Peyer's patch (tissue), 4 donors: ENCODE measurements at regions not wholly inside any gene's neighbourhood (a gene's known extent, or its start where the extent isn't known, plus 50 kb on each side); places are given as distances from the start of the nearest gene placed in this dataset.

Experiments used
- POLR2A ChIP-seq, 2 donors: fragments of 450-650 bp; IDR thresholded peaks; one replicate each; pipeline ENCODE4 v1.5.1; 2017; ENCODE audit warnings: antibody characterized with exemption in 2 of 2, mild to moderate bottlenecking in 2 of 2, moderate library complexity in 2 of 2
- TF ChIP-seq, protein P1 (sequence below), 6 experiments: fragments of 450-650 bp in 4 of 6; fragments of 200-600 bp in 2 of 6; sonication (generic) in 1 of 6; IDR thresholded peaks; one replicate each; pipeline ENCODE4 v1.5.1; 2017 to 2019; ENCODE audit warnings: antibody characterized with exemption in 6 of 6, mild to moderate bottlenecking in 3 of 6, moderate library complexity in 1 of 6

DNA sequence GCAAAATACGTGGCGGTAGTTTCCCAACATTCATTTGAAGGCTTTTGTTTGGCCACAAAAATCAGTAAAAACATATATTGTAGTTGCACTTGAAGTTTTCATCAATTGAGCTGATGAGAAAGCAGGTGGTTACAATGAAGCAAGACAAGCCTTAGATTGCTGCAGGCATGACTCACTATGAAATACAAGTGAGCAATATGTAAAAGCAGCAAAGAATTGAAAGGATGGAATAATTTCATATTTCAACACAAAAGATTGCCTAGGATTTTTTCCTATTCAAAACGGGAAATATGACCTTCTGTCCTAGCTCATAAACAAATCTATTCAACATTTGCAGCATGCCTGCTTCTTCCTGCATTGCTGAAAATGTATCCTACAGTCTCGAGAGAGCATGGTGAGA, 190.9 kb upstream of the BANK1 start:
- TF ChIP-seq, protein P1, sequence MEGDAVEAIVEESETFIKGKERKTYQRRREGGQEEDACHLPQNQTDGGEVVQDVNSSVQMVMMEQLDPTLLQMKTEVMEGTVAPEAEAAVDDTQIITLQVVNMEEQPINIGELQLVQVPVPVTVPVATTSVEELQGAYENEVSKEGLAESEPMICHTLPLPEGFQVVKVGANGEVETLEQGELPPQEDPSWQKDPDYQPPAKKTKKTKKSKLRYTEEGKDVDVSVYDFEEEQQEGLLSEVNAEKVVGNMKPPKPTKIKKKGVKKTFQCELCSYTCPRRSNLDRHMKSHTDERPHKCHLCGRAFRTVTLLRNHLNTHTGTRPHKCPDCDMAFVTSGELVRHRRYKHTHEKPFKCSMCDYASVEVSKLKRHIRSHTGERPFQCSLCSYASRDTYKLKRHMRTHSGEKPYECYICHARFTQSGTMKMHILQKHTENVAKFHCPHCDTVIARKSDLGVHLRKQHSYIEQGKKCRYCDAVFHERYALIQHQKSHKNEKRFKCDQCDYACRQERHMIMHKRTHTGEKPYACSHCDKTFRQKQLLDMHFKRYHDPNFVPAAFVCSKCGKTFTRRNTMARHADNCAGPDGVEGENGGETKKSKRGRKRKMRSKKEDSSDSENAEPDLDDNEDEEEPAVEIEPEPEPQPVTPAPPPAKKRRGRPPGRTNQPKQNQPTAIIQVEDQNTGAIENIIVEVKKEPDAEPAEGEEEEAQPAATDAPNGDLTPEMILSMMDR (IDR thresholded peaks at IDR 0.05), result no peak
- TF ChIP-seq POLR2A (IDR thresholded peaks at IDR 0.05), result no peak
